ENCODE measurements at regions not wholly inside any gene's neighbourhood (a gene's known extent, or its start where the extent isn't known, plus 50 kb on each side); places are given as distances from the start of the nearest gene placed in this dataset.

DNA sequence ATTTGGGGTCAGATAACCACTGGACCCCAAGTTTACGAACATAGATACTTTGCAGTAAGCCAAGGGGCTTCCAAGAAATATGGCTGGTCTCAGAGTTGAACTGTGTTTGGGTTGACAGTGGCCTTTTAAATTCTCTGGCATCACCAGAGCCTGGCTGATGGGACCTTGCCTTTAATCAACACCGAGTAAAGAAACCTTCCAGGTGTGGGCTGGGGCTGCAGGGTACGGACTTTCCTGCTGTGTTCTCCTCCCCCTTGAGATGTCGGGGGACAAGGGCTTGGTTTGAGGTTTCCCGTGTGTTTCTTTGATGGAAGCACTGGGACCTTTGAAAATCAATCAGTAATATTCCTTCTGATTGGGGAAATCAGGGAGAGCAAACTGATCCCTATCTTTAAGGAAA lies 140.1 kb downstream of the MTX3 start:
- TF ChIP-seq, protein P1, sequence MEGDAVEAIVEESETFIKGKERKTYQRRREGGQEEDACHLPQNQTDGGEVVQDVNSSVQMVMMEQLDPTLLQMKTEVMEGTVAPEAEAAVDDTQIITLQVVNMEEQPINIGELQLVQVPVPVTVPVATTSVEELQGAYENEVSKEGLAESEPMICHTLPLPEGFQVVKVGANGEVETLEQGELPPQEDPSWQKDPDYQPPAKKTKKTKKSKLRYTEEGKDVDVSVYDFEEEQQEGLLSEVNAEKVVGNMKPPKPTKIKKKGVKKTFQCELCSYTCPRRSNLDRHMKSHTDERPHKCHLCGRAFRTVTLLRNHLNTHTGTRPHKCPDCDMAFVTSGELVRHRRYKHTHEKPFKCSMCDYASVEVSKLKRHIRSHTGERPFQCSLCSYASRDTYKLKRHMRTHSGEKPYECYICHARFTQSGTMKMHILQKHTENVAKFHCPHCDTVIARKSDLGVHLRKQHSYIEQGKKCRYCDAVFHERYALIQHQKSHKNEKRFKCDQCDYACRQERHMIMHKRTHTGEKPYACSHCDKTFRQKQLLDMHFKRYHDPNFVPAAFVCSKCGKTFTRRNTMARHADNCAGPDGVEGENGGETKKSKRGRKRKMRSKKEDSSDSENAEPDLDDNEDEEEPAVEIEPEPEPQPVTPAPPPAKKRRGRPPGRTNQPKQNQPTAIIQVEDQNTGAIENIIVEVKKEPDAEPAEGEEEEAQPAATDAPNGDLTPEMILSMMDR (conservative IDR thresholded peaks at IDR 0.05; ENCODE audit: low read length) = no peak
- no peak for TF ChIP-seq EZH2phosphoT487 (IDR thresholded peaks at IDR 0.05; ENCODE audit: borderline replicate concordance)

All from Loucy (cell line).